ENCODE measurements at regions not wholly inside any gene's neighbourhood (a gene's known extent, or its start where the extent isn't known, plus 50 kb on each side); places are given as distances from the start of the nearest gene placed in this dataset.

- TF ChIP-seq CTCF (conservative IDR thresholded peaks at IDR 0.05; ENCODE audit: low read length) (no peak), EZH2phosphoT487 (IDR thresholded peaks at IDR 0.05; ENCODE audit: borderline replicate concordance) (no peak)
These were observed 249.8 kb upstream of the MAF start for GRCh38 chr16:79850348-79850747.
